ENCODE measurements at regions not wholly inside any gene's neighbourhood (a gene's known extent, or its start where the extent isn't known, plus 50 kb on each side); places are given as distances from the start of the nearest gene placed in this dataset.
"Not testable (repeated sequence)": the region's sequence is repeated elsewhere in the genome, so short reads cannot be mapped to it uniquely, and the experiment has no call there.

DNA sequence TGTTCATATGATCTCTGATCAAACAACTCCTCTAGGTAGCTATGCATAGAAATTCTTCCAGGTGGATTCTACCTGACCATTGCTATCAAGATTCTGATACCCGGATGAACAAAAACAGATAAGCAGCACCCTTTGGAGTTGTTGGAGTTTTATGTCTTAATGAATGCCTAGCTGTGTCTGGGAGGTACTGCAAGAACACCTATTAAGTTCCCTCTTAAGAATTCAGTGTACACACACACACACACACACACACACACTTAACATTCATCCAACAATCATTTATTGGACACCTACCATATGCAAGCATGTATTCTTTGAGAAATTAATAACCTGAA, 58.1 kb upstream of the FNDC3B start:
- no peak for DNase-seq

DNA sequence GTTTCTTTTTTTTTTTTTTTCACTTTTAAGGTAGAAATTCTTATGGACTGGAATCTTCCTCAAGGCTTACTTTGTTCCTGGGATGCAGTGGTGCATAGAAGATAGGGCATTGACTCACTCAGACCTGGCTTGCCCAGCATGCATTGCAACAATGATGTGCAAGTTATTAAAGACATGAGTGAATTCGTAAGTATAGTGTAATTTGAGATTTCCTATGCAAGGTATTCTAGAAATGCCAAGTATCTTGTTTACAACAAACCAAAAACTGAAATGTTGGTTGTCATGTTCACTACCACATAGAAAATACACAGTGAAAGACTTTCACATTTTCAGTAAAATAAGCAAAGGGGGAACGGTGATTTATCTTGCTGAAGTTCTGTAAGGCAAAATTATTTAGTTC, 56.5 kb upstream of the FNDC3B start:
- DNase-seq = no peak

GRCh38 chr3:171983685-171984084, 55.7 kb upstream of the FNDC3B start:
- DNase-seq = not testable (repeated sequence)

DNA sequence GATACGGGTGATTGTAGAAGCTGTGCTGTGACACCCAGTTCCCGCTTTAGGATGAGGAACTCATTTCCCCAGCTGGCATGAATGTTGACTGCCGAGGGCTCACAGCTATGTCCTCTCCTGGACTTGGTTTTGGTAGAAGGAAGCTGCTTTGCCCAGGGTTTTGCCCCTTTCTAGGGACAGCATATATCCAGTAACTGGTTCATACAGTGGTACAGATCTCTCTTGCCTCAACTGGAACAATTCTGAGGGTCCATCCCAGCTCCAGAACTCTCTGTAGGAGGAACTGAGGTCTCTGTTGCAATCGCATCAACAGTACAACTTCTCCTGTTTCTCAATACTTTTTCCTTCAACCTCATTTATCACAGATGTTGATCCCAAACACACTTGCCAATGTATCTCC, 54.5 kb upstream of the FNDC3B start:
- DNase-seq = peak in 1 of 2 donors; percentile 21

GRCh38 chr3:171986176-171986575, 53.2 kb upstream of the FNDC3B start:
- peak in 1 of 2 donors; percentile 29 for DNase-seq

- no peak for DNase-seq
Measured at GRCh38 chr3:171986757-171987518, 52.4 kb upstream of the FNDC3B start.
